ENCODE measurements at regions not wholly inside any gene's neighbourhood (a gene's known extent, or its start where the extent isn't known, plus 50 kb on each side); places are given as distances from the start of the nearest gene placed in this dataset.

DNA sequence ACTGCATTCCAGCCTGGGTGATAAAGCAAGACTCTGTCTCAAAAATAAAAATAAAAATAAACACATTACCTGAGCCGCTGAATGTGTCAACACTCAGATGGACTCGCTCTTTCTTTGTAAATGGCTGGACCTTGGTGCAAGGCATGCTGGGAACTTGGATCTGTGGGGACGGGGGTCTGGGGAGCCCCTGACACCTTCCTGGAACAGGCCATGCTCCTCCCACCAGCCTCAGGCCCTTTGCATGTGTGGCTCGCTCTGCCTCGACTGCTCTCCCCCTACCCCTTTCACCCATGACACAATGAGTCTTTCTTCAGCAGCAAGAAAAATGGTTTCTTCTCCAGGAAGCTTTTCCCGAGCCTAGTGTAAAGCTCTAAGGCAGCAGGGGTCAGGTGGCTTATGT, 94.0 kb upstream of the CDH5 start:
- WGBS (ENCODE audit: insufficient coverage): 89% methylated on average over 4 of the region's 6 CpGs
- H3K27me3 ChIP-seq (replicated peaks in 1 of 4; ENCODE audit: control extremely low read depth in 1 of 4, control insufficient read depth in 3 of 4, insufficient read depth in 4 of 4, low read length in 3 of 4): peaks cover 0 to 20% (median 6%) of the 10 kb centered on the region in 4 experiments
- H3K4me3 ChIP-seq (ENCODE audit: control extremely low read depth in 1 of 5, extremely low read depth in 1 of 5, insufficient read depth in 1 of 5, low read depth in 2 of 5, low read length in 4 of 5): no peak overlapping the region
- H3K79me2 ChIP-seq (ENCODE audit: control insufficient read depth, insufficient read depth, low read length): no peaks in the 10 kb centered on the region
- H3K27ac ChIP-seq (ENCODE audit: low read length in 2 of 2): no peak overlapping the region
- Mint-ChIP-seq H3K4me1 (peaks cover 6% of the 10 kb centered on the region), H3K27me3 (peaks cover 49% of the 10 kb centered on the region), H3K4me3 (no peak overlapping the region), H3K9me3 (ENCODE audit: insufficient read depth) (no peaks in the 10 kb centered on the region), H3K27ac (no peak overlapping the region)
- H2AFZ ChIP-seq (ENCODE audit: insufficient read depth, low read depth, low read length, poor library complexity, severe bottlenecking): no peak overlapping the region
- CTCF ChIA-PET: interaction anchor here (0.6 kb wide), 1 partner anchor 290 kb away, joined by 3 read pairs; no protein-coding TSS in a partner anchor
- POLR2A ChIA-PET: no interaction called here
- no peak overlapping the region for H3K4me2 ChIP-seq (replicated peaks; ENCODE audit: low read depth, low read length, poor library complexity, severe bottlenecking)
- no peaks in the 10 kb centered on the region for H3K36me3 ChIP-seq (replicated peaks in 1 of 2; ENCODE audit: control extremely low read depth in 1 of 2, control insufficient read depth in 1 of 2, extremely low read depth in 1 of 2, insufficient read depth in 2 of 2, low read length in 1 of 2)
- no peaks in the 10 kb centered on the region for H4K20me1 ChIP-seq (ENCODE audit: control insufficient read depth, insufficient read depth, low read length, poor library complexity, severe bottlenecking)
- ATAC-seq (ENCODE audit: low read depth): no peak
- H3K4me1 ChIP-seq (ENCODE audit: control insufficient read depth in 2 of 2, insufficient read depth in 2 of 2, low read length in 2 of 2): peaks cover 3 to 4% of the 10 kb centered on the region in 2 donors
- peaks cover 0 to 11% (median 10%) of the 10 kb centered on the region in 3 donors for H3K9me3 ChIP-seq (ENCODE audit: control extremely low read depth in 1 of 3, control insufficient read depth in 2 of 3, insufficient read depth in 1 of 3, low read length in 2 of 3)
- intact Hi-C loops (cut with micrococcal nuclease): no loop called here
- DNase-seq: no peak
- H3K9ac ChIP-seq (ENCODE audit: low read length): no peak overlapping the region
- no peak for TF ChIP-seq EZH2 (IDR thresholded peaks at IDR 0.05; ENCODE audit: borderline replicate concordance, insufficient read depth, low read depth, low read length, poor library complexity, severe bottlenecking)
- TF ChIP-seq, protein P1, sequence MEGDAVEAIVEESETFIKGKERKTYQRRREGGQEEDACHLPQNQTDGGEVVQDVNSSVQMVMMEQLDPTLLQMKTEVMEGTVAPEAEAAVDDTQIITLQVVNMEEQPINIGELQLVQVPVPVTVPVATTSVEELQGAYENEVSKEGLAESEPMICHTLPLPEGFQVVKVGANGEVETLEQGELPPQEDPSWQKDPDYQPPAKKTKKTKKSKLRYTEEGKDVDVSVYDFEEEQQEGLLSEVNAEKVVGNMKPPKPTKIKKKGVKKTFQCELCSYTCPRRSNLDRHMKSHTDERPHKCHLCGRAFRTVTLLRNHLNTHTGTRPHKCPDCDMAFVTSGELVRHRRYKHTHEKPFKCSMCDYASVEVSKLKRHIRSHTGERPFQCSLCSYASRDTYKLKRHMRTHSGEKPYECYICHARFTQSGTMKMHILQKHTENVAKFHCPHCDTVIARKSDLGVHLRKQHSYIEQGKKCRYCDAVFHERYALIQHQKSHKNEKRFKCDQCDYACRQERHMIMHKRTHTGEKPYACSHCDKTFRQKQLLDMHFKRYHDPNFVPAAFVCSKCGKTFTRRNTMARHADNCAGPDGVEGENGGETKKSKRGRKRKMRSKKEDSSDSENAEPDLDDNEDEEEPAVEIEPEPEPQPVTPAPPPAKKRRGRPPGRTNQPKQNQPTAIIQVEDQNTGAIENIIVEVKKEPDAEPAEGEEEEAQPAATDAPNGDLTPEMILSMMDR (IDR thresholded peaks at IDR 0.05): no peak

- Histone ChIP-seq H3K36me3 (replicated peaks in 1 of 2; ENCODE audit: control extremely low read depth in 1 of 2, control insufficient read depth in 1 of 2, extremely low read depth in 1 of 2, insufficient read depth in 2 of 2, low read length in 1 of 2) (no peaks in the 10 kb centered on the region), H3K27me3 (replicated peaks in 1 of 4; ENCODE audit: control extremely low read depth in 1 of 4, control insufficient read depth in 3 of 4, insufficient read depth in 4 of 4, low read length in 3 of 4) (peaks cover 0 to 22% (median 4%) of the 10 kb centered on the region in 4 experiments), H3K4me3 (ENCODE audit: control extremely low read depth in 1 of 5, extremely low read depth in 1 of 5, insufficient read depth in 1 of 5, low read depth in 2 of 5, low read length in 4 of 5) (no peak overlapping the region), H3K9ac (ENCODE audit: low read length) (no peak overlapping the region), H3K4me1 (ENCODE audit: control insufficient read depth in 2 of 2, insufficient read depth in 2 of 2, low read length in 2 of 2) (peaks cover 3 to 4% of the 10 kb centered on the region in 2 donors), H3K27ac (ENCODE audit: low read length in 2 of 2) (no peak overlapping the region), H3K79me2 (ENCODE audit: control insufficient read depth, insufficient read depth, low read length) (no peaks in the 10 kb centered on the region), H4K20me1 (ENCODE audit: control insufficient read depth, insufficient read depth, low read length, poor library complexity, severe bottlenecking) (no peaks in the 10 kb centered on the region), H2AFZ (ENCODE audit: insufficient read depth, low read depth, low read length, poor library complexity, severe bottlenecking) (no peak overlapping the region), H3K4me2 (replicated peaks; ENCODE audit: low read depth, low read length, poor library complexity, severe bottlenecking) (no peak overlapping the region), H3K9me3 (ENCODE audit: control extremely low read depth in 1 of 3, control insufficient read depth in 2 of 3, insufficient read depth in 1 of 3, low read length in 2 of 3) (peaks cover 0 to 8% (median 4%) of the 10 kb centered on the region in 3 donors)
- TF ChIP-seq EZH2 (IDR thresholded peaks at IDR 0.05; ENCODE audit: borderline replicate concordance, insufficient read depth, low read depth, low read length, poor library complexity, severe bottlenecking): no peak
- TF ChIP-seq, protein P1 (IDR thresholded peaks at IDR 0.05): no peak
- H3K4me1 Mint-ChIP-seq: peaks cover 10% of the 10 kb centered on the region
- DNase-seq (no peak), ATAC-seq (ENCODE audit: low read depth) (no peak)
- H3K27ac Mint-ChIP-seq: no peak overlapping the region
- 86% methylated on average over 10 of the region's 14 CpGs for WGBS (ENCODE audit: insufficient coverage)
- intact Hi-C loops (cut with micrococcal nuclease): no loop called here
- H3K27me3 Mint-ChIP-seq: peaks cover 55% of the 10 kb centered on the region
- ChIA-PET CTCF (no interaction called here), POLR2A (no interaction called here)
- H3K4me3 Mint-ChIP-seq: no peak overlapping the region
- H3K9me3 Mint-ChIP-seq (ENCODE audit: insufficient read depth): no peaks in the 10 kb centered on the region
Measured at GRCh38 chr16:66271074-66272060, 95.1 kb upstream of the CDH5 start.
